Myocyte (in vitro differentiated cells): ENCODE measurements at regions not wholly inside any gene's neighbourhood (a gene's known extent, or its start where the extent isn't known, plus 50 kb on each side); places are given as distances from the start of the nearest gene placed in this dataset.

ENCODE experiments used
- DNase-seq: peaks from one replicate; pipeline ENCODE4 v3.0.0-alpha.2; 2012; ENCODE audit warnings: low read depth

DNA sequence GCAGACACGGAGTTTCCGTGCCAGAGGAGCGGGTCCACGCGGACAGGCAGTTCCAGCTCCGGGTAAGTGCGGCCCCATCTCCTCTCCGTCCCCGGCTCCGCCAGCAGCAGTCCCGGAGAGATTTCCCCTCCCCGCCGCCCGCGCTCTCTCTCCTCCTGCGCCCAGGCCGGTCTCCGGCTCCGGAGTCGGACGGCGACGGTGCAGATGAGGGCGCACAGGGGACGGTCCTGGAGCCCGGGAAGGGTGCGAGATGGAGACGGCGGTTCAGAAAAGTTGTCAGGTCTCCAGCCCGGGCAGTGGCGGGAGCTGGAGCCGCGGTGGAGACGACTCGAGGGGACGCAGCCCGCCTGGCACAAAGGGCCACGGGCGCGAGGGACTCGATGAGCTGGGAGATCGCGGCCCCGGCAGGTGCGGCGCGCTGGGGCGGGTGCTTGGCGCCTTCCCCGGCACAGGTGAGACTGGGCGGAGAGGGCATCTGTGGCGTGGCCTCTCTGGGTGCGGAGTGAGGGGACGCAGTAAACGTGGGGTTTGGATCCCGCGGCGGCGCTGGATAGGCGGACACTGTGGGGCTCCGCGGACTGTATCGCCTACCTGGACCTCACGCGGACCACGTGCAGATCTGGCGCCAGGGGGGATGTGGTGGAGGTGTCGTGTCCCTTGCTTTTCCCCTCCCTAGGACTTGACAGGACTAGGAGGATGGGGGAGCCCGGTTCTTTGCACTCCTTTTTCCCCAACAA, 1540.3 kb upstream of the TMEM132C start:
- DNase-seq = no peak

DNA sequence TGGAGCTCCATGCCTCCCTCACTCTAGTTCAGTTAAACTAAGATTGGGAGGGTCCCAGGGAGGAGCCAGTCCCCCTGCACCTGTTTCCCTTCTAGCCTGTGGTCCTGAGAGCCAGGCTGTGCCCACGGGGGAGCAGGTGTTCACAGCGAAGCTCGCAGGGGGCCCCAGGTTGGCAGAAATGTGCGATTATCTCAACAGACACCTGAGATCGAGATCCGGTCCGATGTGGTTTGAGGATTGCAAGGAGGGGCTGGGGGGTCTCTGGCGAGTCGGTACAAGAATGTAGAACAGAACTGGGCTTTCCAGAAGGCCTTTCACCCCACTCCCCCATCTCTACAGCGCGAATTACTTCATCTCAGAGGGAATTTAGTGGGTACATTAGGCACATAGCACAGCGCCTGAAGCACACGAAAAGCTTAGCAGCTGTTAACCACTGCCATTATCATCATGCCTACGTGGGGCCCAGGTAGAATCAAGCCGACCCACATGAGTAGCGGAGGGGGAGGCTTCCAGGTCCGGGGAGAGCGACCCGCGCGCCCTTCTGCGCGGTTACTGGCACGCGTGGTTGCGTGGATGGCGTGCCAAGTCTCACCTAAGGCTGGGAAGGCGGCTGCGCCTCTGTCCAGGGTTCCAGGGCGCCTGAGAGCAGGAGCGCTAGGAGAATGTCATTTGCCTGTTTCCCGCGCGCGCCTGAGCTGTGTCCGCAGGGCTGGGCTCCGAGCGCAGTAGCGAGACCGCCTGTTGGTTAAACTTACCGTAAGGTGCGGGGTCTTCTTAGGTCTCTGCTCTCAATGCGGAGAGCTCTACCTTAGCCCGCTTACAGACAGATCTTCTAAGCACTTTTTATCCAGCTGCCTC, 1539.5 kb upstream of the TMEM132C start:
- no peak for DNase-seq

DNA sequence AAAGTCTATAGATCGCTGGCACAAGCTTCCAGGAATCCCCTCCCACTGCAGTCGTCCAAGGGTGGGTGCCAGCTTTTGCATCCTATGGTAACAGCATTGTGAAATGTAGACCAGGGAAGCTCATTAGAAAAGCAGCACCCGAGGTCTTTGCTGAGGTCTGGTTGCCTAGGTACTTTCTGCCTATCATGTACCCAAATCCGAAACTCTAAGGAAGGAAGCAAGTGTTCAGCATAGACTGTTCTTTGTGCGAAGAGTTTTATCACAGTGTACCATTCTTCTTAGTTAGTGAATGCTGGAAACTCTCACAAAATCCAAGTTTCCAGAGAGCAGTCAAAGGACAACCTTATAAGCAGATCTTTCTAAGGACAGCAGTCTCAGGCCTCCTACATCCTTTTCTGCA, 1532.7 kb upstream of the TMEM132C start:
- DNase-seq = no peak

DNA sequence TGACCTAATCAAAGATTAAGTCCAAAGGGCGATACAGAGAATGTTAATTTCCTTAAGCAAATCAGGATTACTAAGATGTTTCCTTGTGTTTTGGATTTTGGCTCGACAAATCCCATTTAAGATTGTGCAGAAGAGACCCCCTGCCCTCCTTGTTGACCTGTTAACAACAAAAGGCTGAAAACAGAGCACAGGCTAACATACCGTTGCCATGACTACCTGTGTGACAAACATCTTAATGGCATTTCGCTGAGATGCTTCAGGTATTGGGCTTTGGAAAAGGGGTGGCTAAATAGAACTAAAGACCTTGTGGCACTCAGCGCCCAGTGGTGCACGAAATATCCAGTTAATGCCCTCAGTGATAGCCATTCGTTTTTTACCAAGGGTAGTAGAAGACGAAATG, 1532.3 kb upstream of the TMEM132C start:
- DNase-seq = no peak

DNA sequence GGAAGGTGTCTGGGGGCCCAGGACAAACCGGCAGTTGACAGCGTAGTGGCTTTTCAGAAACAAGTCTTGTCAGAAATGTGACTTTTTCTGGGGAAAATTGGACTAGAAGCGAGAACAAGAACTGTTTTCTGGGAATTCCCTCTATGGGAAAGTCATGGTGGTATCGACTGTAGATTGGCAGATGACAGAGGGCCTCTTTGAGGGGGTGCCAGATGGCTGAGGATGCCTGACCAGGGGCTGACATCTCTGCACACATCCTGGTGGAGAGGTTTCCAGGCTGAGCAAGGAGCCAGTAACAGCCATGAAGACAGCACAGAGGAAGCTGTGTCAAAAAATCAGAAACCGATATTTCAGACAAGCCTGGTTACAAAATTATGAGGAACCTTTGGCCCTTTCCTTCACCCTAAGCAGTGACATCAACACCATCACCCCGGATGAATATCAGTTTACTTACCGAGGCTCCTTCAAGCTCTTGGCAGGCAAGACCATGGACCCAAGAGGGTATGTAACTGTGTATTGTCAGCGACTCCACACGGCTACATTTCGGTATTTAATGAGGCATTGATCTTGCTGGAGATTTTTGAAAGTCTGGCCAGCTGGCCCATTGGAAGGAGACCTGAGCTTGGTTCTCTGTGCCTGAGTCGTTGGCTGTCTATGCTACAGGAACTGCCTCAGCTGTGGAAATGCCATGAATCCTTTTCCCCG, 1525.3 kb upstream of the TMEM132C start:
- no peak for DNase-seq

DNA sequence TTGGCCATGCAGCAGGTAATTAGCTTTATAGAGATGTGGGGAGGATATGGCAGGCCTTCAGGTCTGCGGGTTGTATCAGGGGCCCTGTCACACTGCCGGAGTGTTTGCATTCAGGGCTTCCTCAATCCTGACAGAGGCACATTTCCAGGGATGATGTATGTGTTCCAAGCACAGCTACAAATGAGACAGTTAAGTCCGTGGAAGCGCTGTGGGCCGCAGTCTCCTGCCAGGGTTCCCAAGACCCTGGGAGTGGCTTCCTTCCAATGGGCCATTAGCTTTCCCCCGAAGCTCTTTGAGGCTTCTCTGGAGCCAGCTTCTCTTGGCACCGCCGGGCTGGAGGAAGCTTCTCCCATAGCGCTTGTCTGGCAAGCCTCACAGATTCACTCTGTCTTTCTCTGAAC, 1524.7 kb upstream of the TMEM132C start:
- DNase-seq = no peak

DNA sequence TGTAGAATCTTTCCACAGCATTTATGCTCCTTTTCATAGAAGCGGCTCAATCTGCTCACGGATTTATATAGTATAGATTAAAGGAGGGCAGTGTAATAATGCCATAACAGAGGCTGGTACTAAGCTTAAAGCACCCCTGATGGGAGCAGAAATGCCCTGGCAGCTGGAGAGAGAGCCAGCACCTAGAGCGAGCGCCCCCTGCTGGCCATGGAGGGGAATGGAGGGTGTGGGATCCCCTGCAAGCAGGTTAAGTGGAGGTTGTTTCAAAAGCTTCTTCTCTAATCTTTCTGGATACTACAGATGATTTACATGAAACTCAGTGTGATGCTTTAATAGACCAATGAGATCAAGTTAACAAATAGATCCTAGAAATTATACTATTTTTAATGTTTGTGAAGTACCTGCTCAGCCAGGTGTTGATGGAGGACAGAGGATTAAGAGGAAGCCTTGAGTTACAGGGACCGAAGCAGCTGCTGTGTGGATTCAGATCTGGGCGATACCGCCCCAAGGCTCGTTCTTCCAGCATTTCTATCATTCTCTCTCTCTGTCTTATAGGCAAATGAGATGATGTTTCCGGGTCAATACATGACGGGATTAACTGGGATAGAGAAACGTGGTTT, 1519.3 kb upstream of the TMEM132C start:
- DNase-seq = peak; percentile 45

DNA sequence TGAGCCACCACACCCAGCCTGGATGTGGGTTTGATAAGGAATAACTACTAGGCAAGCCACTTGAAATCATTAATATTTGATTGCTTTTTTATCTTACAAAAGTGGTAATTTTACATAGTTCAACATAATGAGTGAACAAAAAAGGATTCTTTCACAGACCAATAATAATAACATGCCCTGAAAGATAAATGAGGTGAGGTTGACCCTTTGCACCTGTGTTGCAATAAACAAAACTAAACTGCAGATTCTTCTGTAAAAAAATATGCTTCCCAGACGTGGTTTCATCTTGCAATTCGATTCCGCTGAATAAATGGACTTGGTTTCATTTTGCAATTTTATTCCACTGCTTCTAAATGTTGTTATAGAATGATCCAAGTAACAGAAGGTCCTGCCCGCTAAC, 1514.9 kb upstream of the TMEM132C start:
- DNase-seq = no peak

DNA sequence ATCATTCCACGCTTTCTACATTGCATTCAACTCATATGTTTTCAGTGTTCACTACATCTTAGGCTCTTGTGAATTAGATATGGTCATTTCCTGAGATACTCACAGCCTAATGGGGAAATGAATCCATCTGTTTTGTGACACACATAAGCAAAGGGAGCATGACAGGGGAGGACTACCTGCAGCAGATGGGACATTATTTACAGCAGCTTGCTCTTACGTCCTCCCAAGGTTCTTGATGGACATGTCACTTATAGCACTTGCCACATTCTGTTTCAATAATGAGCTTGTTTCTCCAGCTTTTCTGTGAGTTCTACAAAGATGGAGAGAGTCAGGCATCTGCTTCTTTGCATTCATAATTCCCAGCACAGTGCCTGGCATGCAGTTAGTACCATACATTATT, 1509.6 kb upstream of the TMEM132C start:
- no peak for DNase-seq

DNA sequence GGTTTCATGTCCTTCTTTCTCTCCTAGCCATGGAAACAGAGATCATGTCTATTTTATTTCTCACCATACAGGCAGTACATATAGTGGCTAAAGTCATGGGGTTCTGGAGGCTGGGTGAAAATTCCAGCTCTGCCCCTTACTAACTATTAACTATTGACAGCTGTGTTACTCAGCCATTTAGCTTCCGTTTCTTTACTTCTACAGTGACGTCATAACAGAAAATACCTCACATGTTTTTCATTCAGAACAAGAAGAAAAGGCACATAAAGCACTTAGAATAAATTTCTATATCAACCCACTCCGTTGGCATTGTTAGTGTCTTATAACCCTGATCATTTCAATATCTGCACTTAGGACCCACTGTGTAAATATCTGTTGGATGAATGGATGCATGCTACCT, 1506.9 kb upstream of the TMEM132C start:
- DNase-seq = no peak

DNA sequence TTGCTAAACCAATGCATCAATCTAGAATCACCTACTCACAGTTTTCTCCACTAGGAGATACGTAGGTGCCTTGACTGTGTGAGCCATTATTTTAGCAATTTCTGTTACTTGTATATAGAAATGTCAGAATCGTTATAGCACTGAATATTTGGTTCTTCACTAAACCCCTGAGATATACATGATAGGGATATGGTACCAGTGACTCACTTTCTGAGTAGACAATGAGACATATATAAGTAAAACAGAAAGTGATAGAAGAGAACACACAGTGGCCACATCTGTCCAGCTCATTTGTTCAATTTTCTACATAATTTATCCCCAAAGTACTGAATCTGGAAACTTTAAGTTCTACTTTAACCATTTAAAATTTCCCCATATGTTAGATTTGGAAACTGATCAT, 1505.5 kb upstream of the TMEM132C start:
- no peak for DNase-seq

DNA sequence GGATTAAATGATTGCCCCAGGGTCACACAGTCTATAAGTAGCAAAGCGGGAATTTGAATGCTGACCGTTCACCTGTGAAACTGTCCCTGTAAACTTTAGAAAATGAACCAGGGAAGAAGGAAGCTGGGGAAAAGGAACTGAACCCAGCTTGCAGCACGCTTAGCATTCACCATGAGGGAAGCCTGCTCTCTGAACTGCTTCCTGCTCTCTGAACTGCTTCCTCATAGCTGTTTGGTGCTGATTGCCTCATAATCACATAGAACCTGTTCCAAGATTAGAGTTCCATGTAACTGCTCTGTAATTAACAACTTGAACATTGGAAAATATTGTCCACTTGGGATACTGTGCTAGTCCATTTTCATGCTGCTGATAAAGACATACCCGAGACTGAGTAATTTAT, 1504.8 kb upstream of the TMEM132C start:
- no peak for DNase-seq

DNA sequence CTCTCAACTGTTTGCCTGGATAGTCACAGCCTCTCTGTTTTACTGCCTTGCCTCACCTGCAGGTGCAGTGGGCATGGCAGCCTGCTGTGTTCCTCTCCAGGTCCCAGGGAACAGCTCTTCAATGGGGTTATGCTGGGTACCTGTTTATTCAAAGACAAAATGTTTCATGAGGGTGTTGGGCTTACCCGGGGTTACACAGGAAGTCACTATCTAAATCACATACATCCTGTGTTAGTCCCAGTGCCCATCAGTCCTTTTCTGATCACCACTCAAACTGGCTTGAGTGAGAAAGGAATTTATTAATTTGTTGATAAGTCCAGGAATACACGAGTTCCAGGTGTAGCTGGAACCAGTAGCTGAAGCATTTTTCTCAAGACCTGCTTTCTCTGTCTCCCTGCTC, 1503.6 kb upstream of the TMEM132C start:
- no peak for DNase-seq

DNA sequence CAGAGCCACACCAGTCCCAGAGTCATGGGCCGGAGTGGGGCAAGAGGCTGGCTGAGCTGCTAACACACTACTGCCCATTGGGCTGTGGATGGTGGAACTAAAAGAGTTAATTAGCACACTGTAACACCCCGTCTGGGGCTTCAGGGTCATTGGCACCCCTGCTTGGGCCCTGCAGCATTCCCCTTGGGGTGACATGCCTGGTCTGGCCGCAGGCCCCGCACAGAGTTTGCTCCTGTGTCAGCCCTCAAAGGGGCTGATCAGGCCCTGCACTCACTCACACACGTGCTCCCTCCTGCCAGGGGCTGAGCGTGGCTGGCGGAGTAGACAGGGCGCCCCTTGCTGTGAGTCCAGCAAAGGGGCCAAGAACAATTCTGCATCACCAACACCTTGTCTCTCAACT, 1499.6 kb upstream of the TMEM132C start:
- no peak for DNase-seq

DNA sequence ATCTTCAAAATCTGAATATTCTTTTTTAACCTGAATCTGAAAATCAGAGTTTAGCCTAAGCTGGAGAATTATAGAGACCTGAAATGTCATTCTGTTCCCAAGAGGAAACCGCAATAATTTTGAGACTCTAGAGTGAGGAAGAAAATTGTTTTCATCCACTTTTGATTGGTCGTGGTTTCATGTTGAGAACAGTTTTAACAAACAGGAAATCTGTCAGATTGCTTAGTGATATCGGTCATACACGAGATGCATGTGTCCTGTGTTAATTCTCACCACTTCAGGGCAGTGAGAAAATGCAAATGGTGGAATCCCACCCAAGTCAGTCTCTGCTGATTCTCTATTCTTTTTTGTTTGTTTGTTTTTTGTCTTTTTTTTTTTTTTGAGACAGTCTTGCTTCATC, 1498.5 kb upstream of the TMEM132C start:
- no peak for DNase-seq

DNA sequence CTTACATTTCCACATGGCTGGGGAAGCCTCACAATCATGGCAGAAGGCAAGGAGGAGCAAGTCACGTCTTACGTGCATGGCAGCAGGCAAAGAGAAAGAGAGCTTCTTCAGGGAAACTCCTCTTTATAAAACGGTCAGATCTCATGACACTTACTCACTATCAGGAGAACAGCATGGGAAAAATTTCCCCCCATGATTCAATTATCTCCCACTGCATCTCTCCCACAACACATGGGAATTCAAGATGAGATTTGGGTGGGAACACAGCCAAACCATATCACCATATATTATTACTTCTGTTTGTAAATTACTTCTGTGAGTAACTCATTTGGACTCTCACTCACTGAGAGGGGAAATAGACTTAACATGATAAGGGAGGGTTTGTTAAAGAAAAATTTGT, 1496.8 kb upstream of the TMEM132C start:
- peak; percentile 10 for DNase-seq

DNA sequence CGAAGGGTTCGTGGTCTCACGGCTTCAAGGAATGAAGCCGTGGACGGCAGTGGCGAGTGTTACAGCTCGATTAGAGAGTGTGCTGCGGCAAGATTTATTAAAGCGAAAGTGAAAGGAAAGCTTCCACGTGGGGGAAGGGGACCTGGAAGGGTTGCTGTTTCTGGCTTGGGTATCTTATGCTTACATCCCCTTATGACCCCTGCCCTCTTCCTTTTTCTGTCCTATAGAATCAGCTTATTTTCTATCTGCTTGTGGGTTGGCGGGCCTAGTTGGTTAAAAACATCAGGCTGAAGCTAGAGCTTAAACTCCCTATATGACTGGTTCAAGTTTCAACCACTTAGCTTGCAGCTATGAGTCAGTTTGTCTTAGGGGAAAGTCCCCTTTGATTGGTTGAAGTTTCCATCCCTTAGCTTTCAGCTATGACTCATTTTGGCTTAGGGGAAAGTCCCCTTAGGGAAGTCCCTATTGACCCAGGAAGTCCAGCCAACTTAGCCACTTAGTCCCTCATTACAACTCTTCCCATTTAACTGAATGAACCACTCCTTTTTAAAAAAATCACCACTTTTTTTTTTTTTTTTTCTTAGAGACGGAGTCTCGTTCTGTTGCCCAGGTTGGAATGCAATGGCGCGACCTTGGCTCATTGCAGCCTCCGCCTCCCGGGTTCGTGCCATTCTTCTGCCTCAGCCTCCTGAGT, 1494.7 kb upstream of the TMEM132C start:
- DNase-seq = peak; percentile 95

DNA sequence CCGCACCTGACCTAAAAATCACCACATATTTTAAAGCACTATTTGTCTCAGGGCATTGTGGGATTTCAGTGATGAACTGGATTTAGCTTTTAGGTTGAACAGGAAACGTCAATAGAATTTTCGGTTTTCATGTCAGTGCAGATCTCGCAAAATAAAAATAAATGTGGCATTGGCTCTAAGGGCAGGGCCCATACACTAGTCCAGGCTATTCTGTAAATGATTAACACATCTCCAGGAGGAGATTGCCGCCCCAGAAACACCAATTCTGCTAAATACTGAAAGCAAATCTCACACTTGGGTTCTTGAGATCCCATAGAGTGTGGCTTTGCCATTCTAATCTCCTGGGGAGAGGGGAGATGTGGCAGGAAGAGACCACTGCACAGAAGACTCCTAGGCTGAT, 1494.0 kb upstream of the TMEM132C start:
- no peak for DNase-seq

DNA sequence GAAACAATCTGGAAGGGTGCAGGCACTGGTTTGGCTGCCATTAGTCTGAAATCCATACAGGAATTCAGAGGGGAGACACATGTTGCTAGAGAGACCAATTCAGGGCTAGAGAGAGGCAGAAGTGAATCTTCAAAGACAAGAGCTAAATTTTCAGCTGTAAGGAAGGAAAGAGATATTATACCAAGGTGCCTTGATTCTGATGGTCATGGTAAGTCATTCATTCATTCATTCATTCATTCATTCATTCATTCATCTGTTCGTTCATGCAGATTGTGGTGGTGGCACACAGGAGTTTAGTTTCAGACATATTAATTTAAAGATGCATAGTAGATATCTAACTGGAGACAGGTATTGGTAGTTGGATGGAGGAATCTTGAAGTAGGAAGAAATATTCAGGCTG, 1493.5 kb upstream of the TMEM132C start:
- DNase-seq = no peak

DNA sequence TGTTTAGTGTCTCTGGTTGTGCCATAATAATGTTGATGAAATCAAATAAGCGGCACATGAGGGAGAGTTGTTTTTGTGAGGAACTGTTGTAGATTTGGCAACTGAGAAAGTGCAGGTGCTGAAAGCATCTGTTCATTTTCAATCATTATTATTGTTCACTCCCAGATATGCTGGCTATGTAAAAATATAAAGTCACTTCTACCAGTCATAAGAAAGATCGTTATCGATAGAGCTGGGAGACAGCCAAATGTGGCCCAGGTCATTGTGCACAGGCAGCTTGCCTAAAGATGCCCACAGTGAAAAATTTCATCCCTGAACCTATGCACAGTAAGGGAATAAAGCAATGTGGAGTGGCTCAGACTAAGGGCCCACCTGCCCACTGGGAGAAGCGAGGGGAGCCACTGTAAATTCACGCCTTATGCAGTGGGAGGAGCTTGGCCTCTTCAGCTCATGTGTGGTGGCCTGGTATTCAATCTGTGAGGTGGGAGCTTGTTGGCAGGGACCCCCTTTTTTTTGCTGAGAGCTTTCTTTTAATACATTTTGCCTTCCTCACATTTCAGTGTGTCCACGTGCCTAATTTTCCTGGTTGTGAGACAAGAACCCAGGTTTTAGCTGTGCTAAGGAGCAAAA, 1490.8 kb upstream of the TMEM132C start:
- DNase-seq = no peak

DNA sequence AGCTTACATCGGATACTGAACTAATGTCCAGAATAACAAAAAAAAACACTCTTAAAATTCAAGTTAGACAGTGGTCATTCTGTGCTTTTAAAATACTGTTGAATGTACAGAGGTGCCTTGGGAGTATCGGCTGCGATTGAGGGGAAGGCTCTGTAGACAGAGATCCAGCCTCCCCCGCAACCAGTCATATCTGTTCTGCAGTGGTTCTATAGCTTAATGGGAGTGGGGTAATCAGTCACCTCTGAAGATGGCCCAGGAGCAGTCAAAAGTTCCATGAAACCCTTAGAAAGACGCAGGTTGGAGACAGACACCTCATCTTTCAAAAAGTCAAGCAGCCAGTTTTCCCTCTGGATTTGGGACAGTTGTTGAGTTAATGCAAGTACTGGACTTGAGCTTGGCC, 1486.6 kb upstream of the TMEM132C start:
- DNase-seq = no peak
